ENCODE measurements at regions not wholly inside any gene's neighbourhood (a gene's known extent, or its start where the extent isn't known, plus 50 kb on each side); places are given as distances from the start of the nearest gene placed in this dataset.

DNA sequence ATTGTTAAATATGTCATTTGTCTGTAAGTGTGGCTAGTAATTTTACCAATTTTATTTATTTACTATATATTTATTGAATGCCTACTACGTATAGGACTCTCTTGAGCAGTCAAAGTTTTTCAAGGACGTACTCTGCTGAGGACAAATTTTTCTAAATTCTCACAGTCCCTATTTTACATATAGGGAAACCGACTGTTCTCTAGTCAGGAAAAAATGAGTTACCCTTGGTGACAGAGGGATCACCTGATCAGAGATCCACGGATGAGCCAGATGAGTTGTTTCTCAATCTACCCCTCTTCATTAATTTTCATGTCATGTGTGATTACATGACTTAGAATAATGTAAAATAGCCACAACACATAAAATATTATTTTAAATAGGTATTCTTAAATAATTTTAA lies 96.2 kb upstream of the SLC38A2 start:
- no peak overlapping the region for H3K4me3 Mint-ChIP-seq
- H3K36me3 Mint-ChIP-seq = peaks cover 15% of the 10 kb centered on the region
- TF ChIP-seq CREM (CRISPR knock-in tag; IDR thresholded peaks at IDR 0.05) (no peak), TP53 (CRISPR knock-in tag; IDR thresholded peaks at IDR 0.05) (no peak), SMAD3 (CRISPR knock-in tag; IDR thresholded peaks at IDR 0.05; ENCODE audit: borderline replicate concordance) (no peak), RELA (CRISPR knock-in tag; IDR thresholded peaks at IDR 0.05; ENCODE audit: borderline replicate concordance) (no peak), ATF1 (CRISPR knock-in tag; IDR thresholded peaks at IDR 0.05) (no peak)
- TF ChIP-seq, protein P1, sequence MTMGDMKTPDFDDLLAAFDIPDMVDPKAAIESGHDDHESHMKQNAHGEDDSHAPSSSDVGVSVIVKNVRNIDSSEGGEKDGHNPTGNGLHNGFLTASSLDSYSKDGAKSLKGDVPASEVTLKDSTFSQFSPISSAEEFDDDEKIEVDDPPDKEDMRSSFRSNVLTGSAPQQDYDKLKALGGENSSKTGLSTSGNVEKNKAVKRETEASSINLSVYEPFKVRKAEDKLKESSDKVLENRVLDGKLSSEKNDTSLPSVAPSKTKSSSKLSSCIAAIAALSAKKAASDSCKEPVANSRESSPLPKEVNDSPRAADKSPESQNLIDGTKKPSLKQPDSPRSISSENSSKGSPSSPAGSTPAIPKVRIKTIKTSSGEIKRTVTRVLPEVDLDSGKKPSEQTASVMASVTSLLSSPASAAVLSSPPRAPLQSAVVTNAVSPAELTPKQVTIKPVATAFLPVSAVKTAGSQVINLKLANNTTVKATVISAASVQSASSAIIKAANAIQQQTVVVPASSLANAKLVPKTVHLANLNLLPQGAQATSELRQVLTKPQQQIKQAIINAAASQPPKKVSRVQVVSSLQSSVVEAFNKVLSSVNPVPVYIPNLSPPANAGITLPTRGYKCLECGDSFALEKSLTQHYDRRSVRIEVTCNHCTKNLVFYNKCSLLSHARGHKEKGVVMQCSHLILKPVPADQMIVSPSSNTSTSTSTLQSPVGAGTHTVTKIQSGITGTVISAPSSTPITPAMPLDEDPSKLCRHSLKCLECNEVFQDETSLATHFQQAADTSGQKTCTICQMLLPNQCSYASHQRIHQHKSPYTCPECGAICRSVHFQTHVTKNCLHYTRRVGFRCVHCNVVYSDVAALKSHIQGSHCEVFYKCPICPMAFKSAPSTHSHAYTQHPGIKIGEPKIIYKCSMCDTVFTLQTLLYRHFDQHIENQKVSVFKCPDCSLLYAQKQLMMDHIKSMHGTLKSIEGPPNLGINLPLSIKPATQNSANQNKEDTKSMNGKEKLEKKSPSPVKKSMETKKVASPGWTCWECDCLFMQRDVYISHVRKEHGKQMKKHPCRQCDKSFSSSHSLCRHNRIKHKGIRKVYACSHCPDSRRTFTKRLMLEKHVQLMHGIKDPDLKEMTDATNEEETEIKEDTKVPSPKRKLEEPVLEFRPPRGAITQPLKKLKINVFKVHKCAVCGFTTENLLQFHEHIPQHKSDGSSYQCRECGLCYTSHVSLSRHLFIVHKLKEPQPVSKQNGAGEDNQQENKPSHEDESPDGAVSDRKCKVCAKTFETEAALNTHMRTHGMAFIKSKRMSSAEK (CRISPR knock-in tag; IDR thresholded peaks at IDR 0.05; ENCODE audit: borderline replicate concordance) = no peak
- TF ChIP-seq, protein P2, sequence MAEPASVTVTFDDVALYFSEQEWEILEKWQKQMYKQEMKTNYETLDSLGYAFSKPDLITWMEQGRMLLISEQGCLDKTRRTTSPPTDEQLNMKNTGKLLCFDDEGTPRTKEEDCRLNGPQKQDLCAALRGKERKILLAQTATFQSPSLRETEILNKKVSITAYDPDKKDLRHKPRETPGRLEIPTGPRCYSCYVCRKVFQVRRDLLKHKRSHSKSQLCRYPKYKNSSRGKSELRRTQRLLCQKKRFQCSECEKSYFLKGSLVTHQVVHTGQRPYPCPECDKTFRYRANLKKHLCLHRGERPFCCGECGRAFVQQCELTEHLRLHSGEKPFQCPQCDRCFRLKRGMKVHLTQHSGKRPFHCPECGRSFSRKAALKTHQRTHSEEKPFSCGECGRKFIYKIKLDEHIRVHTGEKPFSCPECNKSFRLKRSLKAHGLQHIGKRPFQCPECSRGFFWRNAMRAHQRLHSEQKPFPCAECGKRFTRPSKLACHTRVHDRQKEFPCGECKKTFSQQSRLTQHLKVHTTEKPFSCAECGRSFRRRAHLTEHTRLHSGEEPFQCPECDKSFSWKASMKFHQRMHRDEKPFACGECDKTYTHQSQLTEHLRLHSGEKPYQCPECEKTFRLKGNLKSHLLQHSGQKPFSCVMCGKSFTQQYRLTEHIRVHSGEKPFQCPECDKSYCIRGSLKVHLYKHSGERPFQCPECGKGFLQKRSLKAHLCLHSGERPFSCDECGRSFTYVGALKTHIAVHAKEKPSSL (CRISPR knock-in tag; conservative IDR thresholded peaks at IDR 0.05) = no peak
- TF ChIP-seq, protein P3, sequence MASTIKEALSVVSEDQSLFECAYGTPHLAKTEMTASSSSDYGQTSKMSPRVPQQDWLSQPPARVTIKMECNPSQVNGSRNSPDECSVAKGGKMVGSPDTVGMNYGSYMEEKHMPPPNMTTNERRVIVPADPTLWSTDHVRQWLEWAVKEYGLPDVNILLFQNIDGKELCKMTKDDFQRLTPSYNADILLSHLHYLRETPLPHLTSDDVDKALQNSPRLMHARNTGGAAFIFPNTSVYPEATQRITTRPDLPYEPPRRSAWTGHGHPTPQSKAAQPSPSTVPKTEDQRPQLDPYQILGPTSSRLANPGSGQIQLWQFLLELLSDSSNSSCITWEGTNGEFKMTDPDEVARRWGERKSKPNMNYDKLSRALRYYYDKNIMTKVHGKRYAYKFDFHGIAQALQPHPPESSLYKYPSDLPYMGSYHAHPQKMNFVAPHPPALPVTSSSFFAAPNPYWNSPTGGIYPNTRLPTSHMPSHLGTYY (CRISPR knock-in tag; IDR thresholded peaks at IDR 0.05) = no peak
- TF ChIP-seq, protein P4, sequence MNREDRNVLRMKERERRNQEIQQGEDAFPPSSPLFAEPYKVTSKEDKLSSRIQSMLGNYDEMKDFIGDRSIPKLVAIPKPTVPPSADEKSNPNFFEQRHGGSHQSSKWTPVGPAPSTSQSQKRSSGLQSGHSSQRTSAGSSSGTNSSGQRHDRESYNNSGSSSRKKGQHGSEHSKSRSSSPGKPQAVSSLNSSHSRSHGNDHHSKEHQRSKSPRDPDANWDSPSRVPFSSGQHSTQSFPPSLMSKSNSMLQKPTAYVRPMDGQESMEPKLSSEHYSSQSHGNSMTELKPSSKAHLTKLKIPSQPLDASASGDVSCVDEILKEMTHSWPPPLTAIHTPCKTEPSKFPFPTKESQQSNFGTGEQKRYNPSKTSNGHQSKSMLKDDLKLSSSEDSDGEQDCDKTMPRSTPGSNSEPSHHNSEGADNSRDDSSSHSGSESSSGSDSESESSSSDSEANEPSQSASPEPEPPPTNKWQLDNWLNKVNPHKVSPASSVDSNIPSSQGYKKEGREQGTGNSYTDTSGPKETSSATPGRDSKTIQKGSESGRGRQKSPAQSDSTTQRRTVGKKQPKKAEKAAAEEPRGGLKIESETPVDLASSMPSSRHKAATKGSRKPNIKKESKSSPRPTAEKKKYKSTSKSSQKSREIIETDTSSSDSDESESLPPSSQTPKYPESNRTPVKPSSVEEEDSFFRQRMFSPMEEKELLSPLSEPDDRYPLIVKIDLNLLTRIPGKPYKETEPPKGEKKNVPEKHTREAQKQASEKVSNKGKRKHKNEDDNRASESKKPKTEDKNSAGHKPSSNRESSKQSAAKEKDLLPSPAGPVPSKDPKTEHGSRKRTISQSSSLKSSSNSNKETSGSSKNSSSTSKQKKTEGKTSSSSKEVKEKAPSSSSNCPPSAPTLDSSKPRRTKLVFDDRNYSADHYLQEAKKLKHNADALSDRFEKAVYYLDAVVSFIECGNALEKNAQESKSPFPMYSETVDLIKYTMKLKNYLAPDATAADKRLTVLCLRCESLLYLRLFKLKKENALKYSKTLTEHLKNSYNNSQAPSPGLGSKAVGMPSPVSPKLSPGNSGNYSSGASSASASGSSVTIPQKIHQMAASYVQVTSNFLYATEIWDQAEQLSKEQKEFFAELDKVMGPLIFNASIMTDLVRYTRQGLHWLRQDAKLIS (CRISPR knock-in tag; IDR thresholded peaks at IDR 0.05; ENCODE audit: borderline replicate concordance) = no peak
- ChIA-PET CTCF (no interaction called here), POLR2A (no interaction called here)
- H3K9me3 Mint-ChIP-seq = peaks cover 15% of the 10 kb centered on the region
- DNase-seq (ENCODE audit: low spot score) (no peak), ATAC-seq (no peak)
- H3K4me1 Mint-ChIP-seq = peaks cover 24% of the 10 kb centered on the region
- H3K27me3 Mint-ChIP-seq (ENCODE audit: low read depth) = no peaks in the 10 kb centered on the region
- no peak overlapping the region for H3K27ac Mint-ChIP-seq

DNA sequence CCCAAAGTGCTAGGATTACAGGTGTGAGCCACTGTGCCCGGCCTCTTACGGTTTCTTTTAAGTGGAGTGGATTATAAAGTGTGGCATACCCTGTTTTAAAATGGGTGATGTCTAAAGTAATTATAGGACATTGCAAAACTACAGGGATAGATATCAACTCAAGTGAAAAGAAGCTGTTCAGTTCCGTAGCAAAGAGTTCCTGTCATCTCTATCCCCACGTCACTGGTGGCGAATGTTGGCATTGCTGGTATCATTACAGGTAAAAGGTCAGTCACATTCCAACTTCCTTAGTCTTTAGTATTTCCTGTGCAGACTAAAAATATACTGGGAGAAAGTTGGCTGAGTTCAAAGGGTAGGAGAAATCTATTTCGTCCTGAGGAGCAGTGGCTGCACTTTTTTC lies 95.6 kb upstream of the SLC38A2 start:
- no peak for ATAC-seq
- Mint-ChIP-seq H3K4me3 (no peak overlapping the region), H3K27me3 (ENCODE audit: low read depth) (no peaks in the 10 kb centered on the region), H3K9me3 (peaks cover 17% of the 10 kb centered on the region), H3K4me1 (peaks cover 22% of the 10 kb centered on the region), H3K36me3 (peaks cover 17% of the 10 kb centered on the region), H3K27ac (no peak overlapping the region)
- CTCF ChIA-PET = no interaction called here
- DNase-seq (ENCODE audit: low spot score) = no peak
- POLR2A ChIA-PET = no interaction called here
- TF ChIP-seq, protein P5, sequence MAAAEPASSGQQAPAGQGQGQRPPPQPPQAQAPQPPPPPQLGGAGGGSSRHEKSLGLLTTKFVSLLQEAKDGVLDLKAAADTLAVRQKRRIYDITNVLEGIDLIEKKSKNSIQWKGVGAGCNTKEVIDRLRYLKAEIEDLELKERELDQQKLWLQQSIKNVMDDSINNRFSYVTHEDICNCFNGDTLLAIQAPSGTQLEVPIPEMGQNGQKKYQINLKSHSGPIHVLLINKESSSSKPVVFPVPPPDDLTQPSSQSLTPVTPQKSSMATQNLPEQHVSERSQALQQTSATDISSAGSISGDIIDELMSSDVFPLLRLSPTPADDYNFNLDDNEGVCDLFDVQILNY (CRISPR knock-in tag; IDR thresholded peaks at IDR 0.05) = no peak
- no peak for TF ChIP-seq ETV6 (CRISPR knock-in tag; IDR thresholded peaks at IDR 0.05)
- TF ChIP-seq, protein P6, sequence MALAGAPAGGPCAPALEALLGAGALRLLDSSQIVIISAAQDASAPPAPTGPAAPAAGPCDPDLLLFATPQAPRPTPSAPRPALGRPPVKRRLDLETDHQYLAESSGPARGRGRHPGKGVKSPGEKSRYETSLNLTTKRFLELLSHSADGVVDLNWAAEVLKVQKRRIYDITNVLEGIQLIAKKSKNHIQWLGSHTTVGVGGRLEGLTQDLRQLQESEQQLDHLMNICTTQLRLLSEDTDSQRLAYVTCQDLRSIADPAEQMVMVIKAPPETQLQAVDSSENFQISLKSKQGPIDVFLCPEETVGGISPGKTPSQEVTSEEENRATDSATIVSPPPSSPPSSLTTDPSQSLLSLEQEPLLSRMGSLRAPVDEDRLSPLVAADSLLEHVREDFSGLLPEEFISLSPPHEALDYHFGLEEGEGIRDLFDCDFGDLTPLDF (CRISPR knock-in tag; IDR thresholded peaks at IDR 0.05) = no peak
- TF ChIP-seq TEAD1 (CRISPR knock-in tag; IDR thresholded peaks at IDR 0.05) = no peak
- TF ChIP-seq CREM (CRISPR knock-in tag; IDR thresholded peaks at IDR 0.05) = no peak
- TF ChIP-seq EMX1 (CRISPR knock-in tag; IDR thresholded peaks at IDR 0.05) = no peak
- TF ChIP-seq, protein P7, sequence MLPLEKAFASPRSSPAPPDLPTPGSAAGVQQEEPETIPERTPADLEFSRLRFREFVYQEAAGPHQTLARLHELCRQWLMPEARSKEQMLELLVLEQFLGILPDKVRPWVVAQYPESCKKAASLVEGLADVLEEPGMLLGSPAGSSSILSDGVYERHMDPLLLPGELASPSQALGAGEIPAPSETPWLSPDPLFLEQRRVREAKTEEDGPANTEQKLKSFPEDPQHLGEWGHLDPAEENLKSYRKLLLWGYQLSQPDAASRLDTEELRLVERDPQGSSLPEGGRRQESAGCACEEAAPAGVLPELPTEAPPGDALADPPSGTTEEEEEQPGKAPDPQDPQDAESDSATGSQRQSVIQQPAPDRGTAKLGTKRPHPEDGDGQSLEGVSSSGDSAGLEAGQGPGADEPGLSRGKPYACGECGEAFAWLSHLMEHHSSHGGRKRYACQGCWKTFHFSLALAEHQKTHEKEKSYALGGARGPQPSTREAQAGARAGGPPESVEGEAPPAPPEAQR (CRISPR knock-in tag; IDR thresholded peaks at IDR 0.05) = no peak
- no peak for TF ChIP-seq RELA (CRISPR knock-in tag; IDR thresholded peaks at IDR 0.05; ENCODE audit: borderline replicate concordance)
- TF ChIP-seq, protein P8, sequence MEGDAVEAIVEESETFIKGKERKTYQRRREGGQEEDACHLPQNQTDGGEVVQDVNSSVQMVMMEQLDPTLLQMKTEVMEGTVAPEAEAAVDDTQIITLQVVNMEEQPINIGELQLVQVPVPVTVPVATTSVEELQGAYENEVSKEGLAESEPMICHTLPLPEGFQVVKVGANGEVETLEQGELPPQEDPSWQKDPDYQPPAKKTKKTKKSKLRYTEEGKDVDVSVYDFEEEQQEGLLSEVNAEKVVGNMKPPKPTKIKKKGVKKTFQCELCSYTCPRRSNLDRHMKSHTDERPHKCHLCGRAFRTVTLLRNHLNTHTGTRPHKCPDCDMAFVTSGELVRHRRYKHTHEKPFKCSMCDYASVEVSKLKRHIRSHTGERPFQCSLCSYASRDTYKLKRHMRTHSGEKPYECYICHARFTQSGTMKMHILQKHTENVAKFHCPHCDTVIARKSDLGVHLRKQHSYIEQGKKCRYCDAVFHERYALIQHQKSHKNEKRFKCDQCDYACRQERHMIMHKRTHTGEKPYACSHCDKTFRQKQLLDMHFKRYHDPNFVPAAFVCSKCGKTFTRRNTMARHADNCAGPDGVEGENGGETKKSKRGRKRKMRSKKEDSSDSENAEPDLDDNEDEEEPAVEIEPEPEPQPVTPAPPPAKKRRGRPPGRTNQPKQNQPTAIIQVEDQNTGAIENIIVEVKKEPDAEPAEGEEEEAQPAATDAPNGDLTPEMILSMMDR (IDR thresholded peaks at IDR 0.05) = no peak

Data from WTC11 (cell line).